Stomach (tissue), 8 donors: ENCODE measurements at regions not wholly inside any gene's neighbourhood (a gene's known extent, or its start where the extent isn't known, plus 50 kb on each side); places are given as distances from the start of the nearest gene placed in this dataset.
A peak's percentile ranks its signal among the peaks of the same experiment; 100 is the strongest.

ENCODE experiments used
- DNase-seq, 2 donors: peaks; one replicate each; pipeline versions ENCODE4 v3.0.0 to v3.0.0-alpha.2; 2013 to 2019
- H3K27ac ChIP-seq, 5 donors: fragments of 200-600 bp in 4 of 5; sonication (generic) in 4 of 5; one replicate each; pipeline ENCODE4 v1.5.1; 2013 to 2019; ENCODE audit warnings: mild to moderate bottlenecking in 1 of 5, moderate library complexity in 1 of 5
- H3K27me3 ChIP-seq, 3 donors: fragments of 200-600 bp; sonication (generic); one replicate each; pipeline ENCODE4 v1.5.1; 2017 to 2019; ENCODE audit warnings: mixed run types in 1 of 3
- H3K36me3 ChIP-seq, 4 donors: fragments of 200-600 bp; sonication (generic); 1 replicate in 3 of 4; 2 replicates in 1 of 4; pipeline ENCODE4 v1.5.1; 2016 to 2019
- H3K4me1 ChIP-seq, 4 donors: fragments of 200-600 bp; sonication (generic); one replicate each; pipeline ENCODE4 v1.5.1; 2016 to 2019
- H3K4me3 ChIP-seq, 4 donors: fragments of 200-600 bp; sonication (generic) in 3 of 4; one replicate each; pipeline ENCODE4 v1.5.1; 2016 to 2019; ENCODE audit warnings: mild to moderate bottlenecking in 1 of 4
- H3K9me3 ChIP-seq, 4 donors: fragments of 200-600 bp; sonication (generic); one replicate each; pipeline ENCODE4 v1.5.1; 2016 to 2019
- CTCF ChIP-seq, 7 experiments: fragments of 450-650 bp in 4 of 7; fragments of 200-600 bp in 3 of 7; sonication (generic) in 3 of 7; IDR thresholded peaks; one replicate each; pipeline ENCODE4 v1.5.1; 2016 to 2019; ENCODE audit warnings: antibody characterized with exemption in 7 of 7, control low read depth in 2 of 7, mild to moderate bottlenecking in 1 of 7
- EP300 ChIP-seq: sonication (generic); formaldehyde crosslinking; IDR thresholded peaks from one replicate; pipeline ENCODE4 v1.6.1; 2017; ENCODE audit warnings: antibody characterized with exemption
- POLR2A ChIP-seq, 4 donors: fragments of 450-650 bp; IDR thresholded peaks; one replicate each; pipeline ENCODE4 v1.6.1; 2016; ENCODE audit warnings: antibody characterized with exemption in 4 of 4, control low read depth in 2 of 4, mild to moderate bottlenecking in 1 of 4, moderate library complexity in 1 of 4
- POLR2AphosphoS5 ChIP-seq, 3 donors: sonication (generic); formaldehyde crosslinking; IDR thresholded peaks; one replicate each; pipeline ENCODE4 v1.6.1; 2016; ENCODE audit warnings: antibody characterized with exemption in 3 of 3
- WGBS, 5 donors: extraction: QIAGEN DNeasy Blood & Tissue Kit in 3 of 5; methylation state at CpG; one replicate each; pipeline versions ENCODE4 v1.1.5 to v1.1.7; 2013 to 2018; 5-methylcytosine and 5-hydroxymethylcytosine counted together
- intact Hi-C: fragments of 100-400 bp; cut with DNase I; formaldehyde crosslinking; loops from one replicate; pipeline ENCODE4 v1.15.1; 2023; ENCODE audit warnings: low total_unique reads
- donor health status: healthy with polysubstance abuse.
- donor health status: Bipolar disorder and iron deficiency.
- donor health status: healthy.

- WGBS, 5 donors, result 47 to 72% (median 58%) methylated on average over 1 of the region's 1 CpG
- intact Hi-C loops, result no loop called here
- no peak for TF ChIP-seq CTCF (IDR thresholded peaks at IDR 0.05)
- no peak for TF ChIP-seq EP300
- Histone ChIP-seq H3K4me1 (no peaks in the 10 kb centered on the region), H3K36me3 (no peaks in the 10 kb centered on the region), H3K27ac (no peak overlapping the region), H3K9me3 (no peaks in the 10 kb centered on the region), H3K27me3 (peaks cover 0 to under 1% (median 0%) of the 10 kb centered on the region in 3 donors), H3K4me3 (no peak overlapping the region)
- no peak for DNase-seq
These were observed 69.7 kb upstream of the ARNT2 start for GRCh38 chr15:80334521-80334920.

DNA sequence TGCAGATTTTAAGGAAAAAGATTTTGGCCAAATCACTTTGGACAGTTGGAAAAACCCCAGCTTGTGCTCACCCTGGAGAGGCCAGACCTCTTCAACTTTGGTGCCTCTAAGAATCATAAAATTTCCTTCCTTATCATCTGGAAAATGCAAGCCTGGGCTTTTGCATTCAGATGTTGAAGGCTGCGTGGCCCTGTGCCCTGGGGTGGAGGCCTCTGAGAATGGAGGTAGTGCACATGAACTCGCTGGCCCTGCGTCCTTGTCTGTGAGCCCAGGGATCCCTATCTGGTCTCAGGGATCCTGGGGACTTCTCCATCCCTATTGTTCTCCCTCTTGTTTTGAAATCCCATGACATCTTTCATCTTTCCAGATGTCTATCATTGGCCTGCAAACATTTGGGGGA, 64.6 kb upstream of the ARNT2 start:
- no peak for TF ChIP-seq CTCF (IDR thresholded peaks at IDR 0.05)
- no peak for TF ChIP-seq EP300
- TF ChIP-seq POLR2A (IDR thresholded peaks at IDR 0.05), result no peak
- TF ChIP-seq POLR2AphosphoS5 (IDR thresholded peaks at IDR 0.05), result no peak
- intact Hi-C loops, result no loop called here
- no peak for DNase-seq
- Histone ChIP-seq H3K27me3 (peaks cover 0 to 20% (median 0%) of the 10 kb centered on the region in 3 donors), H3K4me1 (no peaks in the 10 kb centered on the region), H3K36me3 (no peaks in the 10 kb centered on the region), H3K4me3 (no peak overlapping the region), H3K27ac (no peak overlapping the region), H3K9me3 (no peaks in the 10 kb centered on the region)
- 82 to 91% (median 88%) methylated on average over 3 of the region's 3 CpGs for WGBS, 5 donors

- Histone ChIP-seq H3K9me3 (no peaks in the 10 kb centered on the region), H3K27ac (no peak overlapping the region), H3K27me3 (peaks cover 0 to 20% (median 0%) of the 10 kb centered on the region in 3 donors), H3K4me1 (no peaks in the 10 kb centered on the region), H3K4me3 (no peak overlapping the region), H3K36me3 (no peaks in the 10 kb centered on the region)
- no peak for DNase-seq
- TF ChIP-seq POLR2A (IDR thresholded peaks at IDR 0.05) (no peak), CTCF (IDR thresholded peaks at IDR 0.05) (no peak), EP300 (no peak), POLR2AphosphoS5 (IDR thresholded peaks at IDR 0.05) (no peak)
- intact Hi-C loops, result no loop called here
- 63 to 86% (median 80%) methylated on average over 2 to 4 of the region's 4 CpGs for WGBS, 5 donors
These were observed 62.0 kb upstream of the ARNT2 start for GRCh38 chr15:80342148-80342547.

DNA sequence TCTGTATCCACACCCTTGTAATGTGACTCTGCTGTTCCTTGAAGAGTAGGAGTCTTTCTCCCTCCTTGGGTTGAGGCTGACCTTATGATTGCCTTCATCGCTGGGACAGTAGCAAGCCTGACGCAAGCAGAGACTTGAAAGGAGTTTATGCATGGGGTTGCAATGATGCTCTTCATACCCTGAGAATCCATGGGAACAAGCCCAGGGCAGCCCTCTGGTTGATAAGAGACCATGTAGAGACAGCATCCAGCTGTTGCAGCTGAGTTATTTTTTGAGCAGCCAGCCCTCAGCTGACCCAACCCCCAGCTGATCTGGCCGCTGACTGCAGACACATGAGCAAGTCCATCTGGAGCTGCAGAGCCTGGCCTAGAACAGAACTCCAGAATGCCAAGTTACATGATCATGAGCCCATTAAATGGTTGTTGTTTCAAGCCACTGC, 60.6 kb upstream of the ARNT2 start:
- intact Hi-C loops, result no loop called here
- DNase-seq, result peak; percentile 29 to 85
- Histone ChIP-seq H3K9me3 (no peaks in the 10 kb centered on the region), H3K4me1 (no peaks in the 10 kb centered on the region), H3K36me3 (no peaks in the 10 kb centered on the region), H3K27ac (no peak overlapping the region), H3K27me3 (peaks cover 0 to 20% (median 0%) of the 10 kb centered on the region in 3 donors), H3K4me3 (no peak overlapping the region)
- TF ChIP-seq POLR2AphosphoS5 (IDR thresholded peaks at IDR 0.05) (peak in 2 of 3 donors; percentile 26 to 44), CTCF (IDR thresholded peaks at IDR 0.05) (no peak)
- WGBS, 5 donors, result 42 to 83% (median 59%) methylated on average over 3 of the region's 3 CpGs
